PC-9 (cell line): ENCODE measurements at regions not wholly inside any gene's neighbourhood (a gene's known extent, or its start where the extent isn't known, plus 50 kb on each side); places are given as distances from the start of the nearest gene placed in this dataset.

Source experiments
- BruUV-seq: library from RNA; stranded (reverse); fragments of 400-500 nt; replicated peaks from 2 replicates; lab custom pipeline; 2021; lab: Mats Ljungman, UMichigan
- CTCF ChIA-PET: fragments of 300-600 bp; sonication (Branson Sonifier 250); formaldehyde crosslinking; loops from one replicate; lab custom pipeline; 2022; ENCODE audit warnings: antibody characterized with exemption; lab: Charles Lee
- POLR2A ChIA-PET: fragments of 300-600 bp; sonication (Branson Sonifier 250); formaldehyde crosslinking; loops from one replicate; lab custom pipeline; 2022; ENCODE audit warnings: antibody characterized with exemption; ENCODE audit not compliant: unreplicated experiment; lab: Charles Lee
- DNase-seq, 2 experiments: peaks; one replicate each; pipeline versions ENCODE4 v3.0.0 to v3.0.0-alpha.2; 2015 to 2022; ENCODE audit warnings: mixed read lengths in 1 of 2
- H2AFZ ChIP-seq: fragments of 200-600 bp; sonication (generic); 2 replicates; pipeline ENCODE4 v1.8.1; 2017; ENCODE audit warnings: antibody characterized with exemption
- H3F3A ChIP-seq: fragments of 200-600 bp; sonication (generic); 2 replicates; pipeline ENCODE4 v1.8.1; 2017; ENCODE audit warnings: antibody characterized with exemption, mild to moderate bottlenecking, low read depth; ENCODE audit not compliant: insufficient read depth
- H3K27ac ChIP-seq: fragments of 200-600 bp; sonication (generic); 2 replicates; pipeline ENCODE4 v1.6.1; 2016; ENCODE audit warnings: mixed run types
- H3K27me3 ChIP-seq: fragments of 200-600 bp; sonication (generic); 2 replicates; pipeline ENCODE4 v1.6.1; 2016; ENCODE audit warnings: low read depth, mixed run types; ENCODE audit not compliant: insufficient read depth
- H3K36me3 ChIP-seq: fragments of 200-600 bp; sonication (generic); 2 replicates; pipeline ENCODE4 v1.6.1; 2016; ENCODE audit warnings: low read depth, mixed run types
- H3K4me1 ChIP-seq: fragments of 200-600 bp; sonication (generic); replicated peaks from 2 replicates; pipeline ENCODE4 v1.6.1; 2016; ENCODE audit warnings: mixed run types; ENCODE audit not compliant: insufficient read depth
- H3K4me2 ChIP-seq: fragments of 200-600 bp; sonication (generic); 2 replicates; pipeline ENCODE4 v1.6.1; 2017; ENCODE audit warnings: mixed run types
- H3K4me3 ChIP-seq: fragments of 200-600 bp; sonication (generic); 2 replicates; pipeline ENCODE4 v1.6.1; 2016; ENCODE audit warnings: mixed run types
- H3K79me2 ChIP-seq: fragments of 200-600 bp; sonication (generic); 2 replicates; pipeline ENCODE4 v1.6.1; 2017; ENCODE audit warnings: low read depth, mixed run types
- H3K9me2 ChIP-seq: fragments of 200-600 bp; sonication (generic); 2 replicates; pipeline ENCODE4 v1.8.1; 2017; ENCODE audit warnings: mild to moderate bottlenecking; ENCODE audit not compliant: insufficient read depth
- H3K9me3 ChIP-seq: fragments of 200-600 bp; sonication (generic); 2 replicates; pipeline ENCODE4 v1.8.1; 2016; ENCODE audit warnings: low read depth; ENCODE audit not compliant: insufficient read depth
- H4K20me1 ChIP-seq: fragments of 200-600 bp; sonication (generic); 2 replicates; pipeline ENCODE4 v1.8.1; 2017; ENCODE audit not compliant: insufficient read depth
- EZH2 ChIP-seq: fragments of 200-600 bp; sonication (generic); IDR thresholded peaks from 2 replicates; pipeline ENCODE4 v1.8.0; 2017; ENCODE audit warnings: antibody characterized with exemption, low read depth
- intact Hi-C: fragments of 100-400 bp; cut with micrococcal nuclease; formaldehyde crosslinking; loops from one replicate; pipeline ENCODE4 v1.10.0; 2022; ENCODE audit not compliant: unreplicated experiment
- TF ChIP-seq, protein P1 (sequence below): fragments of 200-600 bp; sonication (generic); conservative IDR thresholded peaks from 2 replicates; pipeline ENCODE4 v1.6.1; 2017; ENCODE audit warnings: mixed run types, antibody characterized with exemption, mild to moderate bottlenecking, moderate library complexity

GRCh38 chr2:186433777-186434432 is 52.2 kb upstream of the ZC3H15 start:
- Histone ChIP-seq H3F3A (no peaks in the 10 kb centered on the region), H4K20me1 (no peaks in the 10 kb centered on the region), H2AFZ (no peak overlapping the region), H3K27ac (no peak overlapping the region), H3K9me3 (no peaks in the 10 kb centered on the region), H3K36me3 (no peaks in the 10 kb centered on the region), H3K9me2 (no peaks in the 10 kb centered on the region), H3K4me1 (no peaks in the 10 kb centered on the region), H3K4me2 (no peak overlapping the region), H3K79me2 (no peaks in the 10 kb centered on the region), H3K4me3 (no peak overlapping the region), H3K27me3 (no peaks in the 10 kb centered on the region)
- BruUV-seq, result no TSS peak
- intact Hi-C loops, result no loop called here
- no peak for DNase-seq
- ChIA-PET CTCF (no interaction called here), POLR2A (no interaction called here)
- TF ChIP-seq, protein P1, sequence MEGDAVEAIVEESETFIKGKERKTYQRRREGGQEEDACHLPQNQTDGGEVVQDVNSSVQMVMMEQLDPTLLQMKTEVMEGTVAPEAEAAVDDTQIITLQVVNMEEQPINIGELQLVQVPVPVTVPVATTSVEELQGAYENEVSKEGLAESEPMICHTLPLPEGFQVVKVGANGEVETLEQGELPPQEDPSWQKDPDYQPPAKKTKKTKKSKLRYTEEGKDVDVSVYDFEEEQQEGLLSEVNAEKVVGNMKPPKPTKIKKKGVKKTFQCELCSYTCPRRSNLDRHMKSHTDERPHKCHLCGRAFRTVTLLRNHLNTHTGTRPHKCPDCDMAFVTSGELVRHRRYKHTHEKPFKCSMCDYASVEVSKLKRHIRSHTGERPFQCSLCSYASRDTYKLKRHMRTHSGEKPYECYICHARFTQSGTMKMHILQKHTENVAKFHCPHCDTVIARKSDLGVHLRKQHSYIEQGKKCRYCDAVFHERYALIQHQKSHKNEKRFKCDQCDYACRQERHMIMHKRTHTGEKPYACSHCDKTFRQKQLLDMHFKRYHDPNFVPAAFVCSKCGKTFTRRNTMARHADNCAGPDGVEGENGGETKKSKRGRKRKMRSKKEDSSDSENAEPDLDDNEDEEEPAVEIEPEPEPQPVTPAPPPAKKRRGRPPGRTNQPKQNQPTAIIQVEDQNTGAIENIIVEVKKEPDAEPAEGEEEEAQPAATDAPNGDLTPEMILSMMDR, result no peak
- TF ChIP-seq EZH2, result no peak
